GM21717 (cell line): ENCODE measurements at regions not wholly inside any gene's neighbourhood (a gene's known extent, or its start where the extent isn't known, plus 50 kb on each side); places are given as distances from the start of the nearest gene placed in this dataset.
"Not testable (repeated sequence)": the region's sequence is repeated elsewhere in the genome, so short reads cannot be mapped to it uniquely, and the experiment has no call there.

Experiments used
- ATAC-seq: cut with Tn5 transposase; IDR thresholded peaks from one replicate; pipeline ENCODE4 v1.9.1; 2021; ENCODE audit warnings: mild to moderate bottlenecking, moderate library complexity; ENCODE audit not compliant: unreplicated experiment

DNA sequence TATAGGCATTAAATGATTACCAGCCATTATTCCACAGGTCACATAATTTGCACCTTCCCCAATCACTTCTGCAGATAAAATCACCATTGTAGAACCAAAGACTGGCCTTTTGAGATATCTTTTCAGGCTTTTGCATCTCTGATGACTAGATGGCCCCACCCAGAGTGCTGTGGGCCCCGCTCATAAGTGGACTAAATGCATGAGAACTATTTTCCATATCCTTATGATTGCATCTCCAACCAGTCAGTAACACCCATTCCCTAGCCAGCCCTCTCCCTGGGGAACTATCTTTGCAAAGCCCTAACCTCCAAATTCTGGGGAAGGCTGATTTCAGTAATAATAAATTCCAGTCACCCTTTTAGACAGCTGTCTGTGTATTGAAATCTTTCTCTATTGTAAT, 53.5 kb upstream of the CDH9 start:
- ATAC-seq = no peak

DNA sequence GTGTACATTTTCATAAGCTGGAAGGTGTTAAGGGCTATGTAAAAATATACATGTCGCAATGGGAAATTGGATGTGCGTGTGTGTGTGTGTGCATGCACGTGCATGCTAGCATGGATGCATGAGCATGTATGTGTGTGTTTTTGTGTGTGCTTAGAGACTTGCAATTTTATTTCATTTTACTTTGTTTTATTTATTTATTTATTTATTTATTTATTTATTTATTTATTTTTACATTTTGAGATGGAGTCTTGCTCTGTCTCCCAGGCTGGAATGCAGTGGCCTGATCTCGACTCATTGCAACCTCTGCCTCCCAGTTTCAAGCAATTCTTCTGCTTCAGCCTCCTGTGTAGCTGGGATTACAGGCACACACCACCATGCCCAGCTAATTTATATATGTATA, 50.4 kb upstream of the CDH9 start:
- not testable (repeated sequence) for ATAC-seq
